H1 (cell line): ENCODE measurements at regions not wholly inside any gene's neighbourhood (a gene's known extent, or its start where the extent isn't known, plus 50 kb on each side); places are given as distances from the start of the nearest gene placed in this dataset.

ENCODE experiments used
- BCL11A ChIP-seq, 2 experiments: IDR thresholded peaks; one replicate each; pipeline ENCODE4 v1.6.1; 2011; ENCODE audit warnings: low read depth in 2 of 2, low read length in 2 of 2, mild to moderate bottlenecking in 2 of 2
- GTF2F1 ChIP-seq: IDR thresholded peaks from 2 replicates; pipeline ENCODE4 v1.6.1; 2012; ENCODE audit warnings: low read depth, low read length, improper control_type of control experiment, borderline replicate concordance
- MAFK ChIP-seq: IDR thresholded peaks from 2 replicates; pipeline ENCODE4 v1.6.1; 2012; ENCODE audit warnings: low read depth, mild to moderate bottlenecking, improper control_type of control experiment, low read length
- NRF1 ChIP-seq: IDR thresholded peaks from 2 replicates; pipeline ENCODE4 v1.6.1; 2011; ENCODE audit warnings: mild to moderate bottlenecking, low read depth, low read length, improper control_type of control experiment
- POLR2A ChIP-seq, 2 experiments: IDR thresholded peaks; 1 replicate in 1 of 2; 2 replicates in 1 of 2; pipeline ENCODE4 v1.6.1; 2011; ENCODE audit warnings: low read depth in 2 of 2, low read length in 2 of 2, mild to moderate bottlenecking in 2 of 2; ENCODE audit errors: control extremely low read depth in 1 of 2
- POU5F1 ChIP-seq: IDR thresholded peaks from 2 replicates; pipeline ENCODE4 v1.6.1; 2011; ENCODE audit warnings: low read depth, mild to moderate bottlenecking, low read length, moderate library complexity
- RAD21 ChIP-seq, 2 experiments: IDR thresholded peaks in 1 of 2; conservative IDR thresholded peaks in 1 of 2; 2 replicates each; pipeline ENCODE4 v1.6.1; 2011; ENCODE audit warnings: low read depth in 2 of 2, low read length in 2 of 2, improper control_type of control experiment in 1 of 2, inconsistent platforms in 1 of 2, mild to moderate bottlenecking in 1 of 2, moderate library complexity in 1 of 2
- TAF7 ChIP-seq: optimal IDR thresholded peaks from 2 replicates; pipeline ENCODE3; 2011; ENCODE audit warnings: low read depth, mild to moderate bottlenecking, inconsistent platforms, low read length, moderate library complexity, borderline replicate concordance
- TF ChIP-seq, protein P1 (sequence below): fragments of 300-600 bp; sonication (generic); IDR thresholded peaks from 2 replicates; pipeline ENCODE4 v1.7.1; 2012; ENCODE audit warnings: low read length, moderate library complexity, mild to moderate bottlenecking, inconsistent platforms; ENCODE audit not compliant: insufficient replicate concordance

DNA sequence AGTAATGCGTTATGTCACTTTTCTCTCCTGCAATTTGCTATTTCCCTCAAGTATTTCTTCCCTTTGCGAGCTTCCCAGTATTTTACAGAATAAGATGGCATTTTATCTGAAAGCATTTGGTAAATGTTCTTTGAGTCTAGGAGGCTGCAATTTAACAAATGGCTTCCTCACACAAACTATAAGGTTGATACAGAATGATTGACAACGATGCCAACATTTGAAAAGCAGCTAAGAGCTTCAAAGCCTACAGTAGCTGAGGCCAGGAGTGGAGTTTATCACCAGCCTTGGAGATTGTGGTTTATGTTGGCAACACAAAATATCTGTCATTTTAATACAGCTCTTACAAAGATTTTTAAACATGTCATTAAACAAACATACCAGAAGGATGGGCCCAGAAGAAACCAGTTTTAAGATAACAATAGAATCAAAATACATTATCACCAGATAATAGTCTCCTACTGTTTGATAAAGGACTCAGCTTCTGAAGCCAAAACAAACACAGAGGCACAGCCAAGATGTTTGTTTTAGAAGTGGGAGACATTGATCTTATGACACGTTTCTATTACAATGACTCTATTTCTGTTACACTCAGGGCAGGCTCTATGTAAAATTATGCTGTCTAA is 711.4 kb upstream of the ACVR2A start (continued):
- TF ChIP-seq, protein P1, sequence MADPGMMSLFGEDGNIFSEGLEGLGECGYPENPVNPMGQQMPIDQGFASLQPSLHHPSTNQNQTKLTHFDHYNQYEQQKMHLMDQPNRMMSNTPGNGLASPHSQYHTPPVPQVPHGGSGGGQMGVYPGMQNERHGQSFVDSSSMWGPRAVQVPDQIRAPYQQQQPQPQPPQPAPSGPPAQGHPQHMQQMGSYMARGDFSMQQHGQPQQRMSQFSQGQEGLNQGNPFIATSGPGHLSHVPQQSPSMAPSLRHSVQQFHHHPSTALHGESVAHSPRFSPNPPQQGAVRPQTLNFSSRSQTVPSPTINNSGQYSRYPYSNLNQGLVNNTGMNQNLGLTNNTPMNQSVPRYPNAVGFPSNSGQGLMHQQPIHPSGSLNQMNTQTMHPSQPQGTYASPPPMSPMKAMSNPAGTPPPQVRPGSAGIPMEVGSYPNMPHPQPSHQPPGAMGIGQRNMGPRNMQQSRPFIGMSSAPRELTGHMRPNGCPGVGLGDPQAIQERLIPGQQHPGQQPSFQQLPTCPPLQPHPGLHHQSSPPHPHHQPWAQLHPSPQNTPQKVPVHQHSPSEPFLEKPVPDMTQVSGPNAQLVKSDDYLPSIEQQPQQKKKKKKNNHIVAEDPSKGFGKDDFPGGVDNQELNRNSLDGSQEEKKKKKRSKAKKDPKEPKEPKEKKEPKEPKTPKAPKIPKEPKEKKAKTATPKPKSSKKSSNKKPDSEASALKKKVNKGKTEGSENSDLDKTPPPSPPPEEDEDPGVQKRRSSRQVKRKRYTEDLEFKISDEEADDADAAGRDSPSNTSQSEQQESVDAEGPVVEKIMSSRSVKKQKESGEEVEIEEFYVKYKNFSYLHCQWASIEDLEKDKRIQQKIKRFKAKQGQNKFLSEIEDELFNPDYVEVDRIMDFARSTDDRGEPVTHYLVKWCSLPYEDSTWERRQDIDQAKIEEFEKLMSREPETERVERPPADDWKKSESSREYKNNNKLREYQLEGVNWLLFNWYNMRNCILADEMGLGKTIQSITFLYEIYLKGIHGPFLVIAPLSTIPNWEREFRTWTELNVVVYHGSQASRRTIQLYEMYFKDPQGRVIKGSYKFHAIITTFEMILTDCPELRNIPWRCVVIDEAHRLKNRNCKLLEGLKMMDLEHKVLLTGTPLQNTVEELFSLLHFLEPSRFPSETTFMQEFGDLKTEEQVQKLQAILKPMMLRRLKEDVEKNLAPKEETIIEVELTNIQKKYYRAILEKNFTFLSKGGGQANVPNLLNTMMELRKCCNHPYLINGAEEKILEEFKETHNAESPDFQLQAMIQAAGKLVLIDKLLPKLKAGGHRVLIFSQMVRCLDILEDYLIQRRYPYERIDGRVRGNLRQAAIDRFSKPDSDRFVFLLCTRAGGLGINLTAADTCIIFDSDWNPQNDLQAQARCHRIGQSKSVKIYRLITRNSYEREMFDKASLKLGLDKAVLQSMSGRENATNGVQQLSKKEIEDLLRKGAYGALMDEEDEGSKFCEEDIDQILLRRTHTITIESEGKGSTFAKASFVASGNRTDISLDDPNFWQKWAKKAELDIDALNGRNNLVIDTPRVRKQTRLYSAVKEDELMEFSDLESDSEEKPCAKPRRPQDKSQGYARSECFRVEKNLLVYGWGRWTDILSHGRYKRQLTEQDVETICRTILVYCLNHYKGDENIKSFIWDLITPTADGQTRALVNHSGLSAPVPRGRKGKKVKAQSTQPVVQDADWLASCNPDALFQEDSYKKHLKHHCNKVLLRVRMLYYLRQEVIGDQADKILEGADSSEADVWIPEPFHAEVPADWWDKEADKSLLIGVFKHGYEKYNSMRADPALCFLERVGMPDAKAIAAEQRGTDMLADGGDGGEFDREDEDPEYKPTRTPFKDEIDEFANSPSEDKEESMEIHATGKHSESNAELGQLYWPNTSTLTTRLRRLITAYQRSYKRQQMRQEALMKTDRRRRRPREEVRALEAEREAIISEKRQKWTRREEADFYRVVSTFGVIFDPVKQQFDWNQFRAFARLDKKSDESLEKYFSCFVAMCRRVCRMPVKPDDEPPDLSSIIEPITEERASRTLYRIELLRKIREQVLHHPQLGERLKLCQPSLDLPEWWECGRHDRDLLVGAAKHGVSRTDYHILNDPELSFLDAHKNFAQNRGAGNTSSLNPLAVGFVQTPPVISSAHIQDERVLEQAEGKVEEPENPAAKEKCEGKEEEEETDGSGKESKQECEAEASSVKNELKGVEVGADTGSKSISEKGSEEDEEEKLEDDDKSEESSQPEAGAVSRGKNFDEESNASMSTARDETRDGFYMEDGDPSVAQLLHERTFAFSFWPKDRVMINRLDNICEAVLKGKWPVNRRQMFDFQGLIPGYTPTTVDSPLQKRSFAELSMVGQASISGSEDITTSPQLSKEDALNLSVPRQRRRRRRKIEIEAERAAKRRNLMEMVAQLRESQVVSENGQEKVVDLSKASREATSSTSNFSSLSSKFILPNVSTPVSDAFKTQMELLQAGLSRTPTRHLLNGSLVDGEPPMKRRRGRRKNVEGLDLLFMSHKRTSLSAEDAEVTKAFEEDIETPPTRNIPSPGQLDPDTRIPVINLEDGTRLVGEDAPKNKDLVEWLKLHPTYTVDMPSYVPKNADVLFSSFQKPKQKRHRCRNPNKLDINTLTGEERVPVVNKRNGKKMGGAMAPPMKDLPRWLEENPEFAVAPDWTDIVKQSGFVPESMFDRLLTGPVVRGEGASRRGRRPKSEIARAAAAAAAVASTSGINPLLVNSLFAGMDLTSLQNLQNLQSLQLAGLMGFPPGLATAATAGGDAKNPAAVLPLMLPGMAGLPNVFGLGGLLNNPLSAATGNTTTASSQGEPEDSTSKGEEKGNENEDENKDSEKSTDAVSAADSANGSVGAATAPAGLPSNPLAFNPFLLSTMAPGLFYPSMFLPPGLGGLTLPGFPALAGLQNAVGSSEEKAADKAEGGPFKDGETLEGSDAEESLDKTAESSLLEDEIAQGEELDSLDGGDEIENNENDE: no peak
- no peak for TF ChIP-seq NRF1
- no peak for TF ChIP-seq GTF2F1
- no peak for TF ChIP-seq MAFK
- TF ChIP-seq RAD21 (IDR thresholded peaks at IDR 0.05 in 1 of 2, conservative IDR thresholded peaks at IDR 0.05 in 1 of 2; ENCODE audit: low read depth in 2 of 2, low read length in 2 of 2): no peak
- no peak for TF ChIP-seq POLR2A (IDR thresholded peaks at IDR 0.05; ENCODE audit: control extremely low read depth in 1 of 2, low read depth in 2 of 2, low read length in 2 of 2)
- no peak for TF ChIP-seq POU5F1
- no peak for TF ChIP-seq TAF7
- no peak for TF ChIP-seq BCL11A (IDR thresholded peaks at IDR 0.05; ENCODE audit: low read depth in 2 of 2, low read length in 2 of 2)
